SK-N-SH treated with all-trans-retinoic acid at 6 μM for 48 hours (cell line): ENCODE measurements at regions not wholly inside any gene's neighbourhood (a gene's known extent, or its start where the extent isn't known, plus 50 kb on each side); places are given as distances from the start of the nearest gene placed in this dataset.
A peak's percentile ranks its signal among the peaks of the same experiment; 100 is the strongest.

Source experiments
- ATAC-seq: fragments of 200-7000 bp; cut with Tn5 transposase; 3 replicates; pipeline ENCODE4 v1.9.1; 2020; ENCODE audit warnings: mild to moderate bottlenecking, moderate library complexity
- BACH2 ChIP-seq: fragments of 250-450 bp; sonication (Bioruptor Pico); IDR thresholded peaks from 2 replicates; pipeline ENCODE4 v1.9.0; 2021; ENCODE audit warnings: mild to moderate bottlenecking, borderline replicate concordance
- CSDC2 ChIP-seq: fragments of 250-450 bp; sonication (Bioruptor Pico); IDR thresholded peaks from 2 replicates; pipeline ENCODE4 v1.5.0; 2020; ENCODE audit warnings: mild to moderate bottlenecking, moderate library complexity
- CSRNP3 ChIP-seq: fragments of 250-450 bp; sonication (Bioruptor Pico); IDR thresholded peaks from 2 replicates; pipeline ENCODE4 v1.5.1; 2021; ENCODE audit warnings: mild to moderate bottlenecking, moderate library complexity
- GLIS3 ChIP-seq: fragments of 250-450 bp; sonication (Bioruptor Pico); IDR thresholded peaks from 2 replicates; pipeline ENCODE4 v1.5.0; 2020; ENCODE audit warnings: mild to moderate bottlenecking, moderate library complexity
- ISL1 ChIP-seq: fragments of 250-450 bp; sonication (Bioruptor Pico); IDR thresholded peaks from 2 replicates; pipeline ENCODE4 v2.1.2; 2022; ENCODE audit warnings: mild to moderate bottlenecking, moderate library complexity
- OSR1 ChIP-seq: fragments of 250-450 bp; sonication (Bioruptor Pico); IDR thresholded peaks from 2 replicates; pipeline ENCODE4 v1.8.0; 2022; ENCODE audit warnings: moderate library complexity, mild to moderate bottlenecking, inconsistent platforms
- PATZ1 ChIP-seq: fragments of 250-450 bp; sonication (Bioruptor Pico); IDR thresholded peaks from 2 replicates; pipeline ENCODE4 v1.8.0; 2020; ENCODE audit warnings: mild to moderate bottlenecking, moderate library complexity, borderline replicate concordance
- POU6F1 ChIP-seq: fragments of 250-450 bp; sonication (Bioruptor Pico); IDR thresholded peaks from 2 replicates; pipeline ENCODE4 v1.8.0; 2021; ENCODE audit warnings: low read depth, mild to moderate bottlenecking, moderate library complexity, borderline replicate concordance
- PPARA ChIP-seq: fragments of 250-450 bp; sonication (Bioruptor Pico); IDR thresholded peaks from 2 replicates; pipeline ENCODE4 v1.5.0; 2020; ENCODE audit warnings: mild to moderate bottlenecking, borderline replicate concordance
- RARB ChIP-seq: fragments of 250-450 bp; sonication (Bioruptor Pico); IDR thresholded peaks from 2 replicates; pipeline ENCODE4 v1.8.0; 2021; ENCODE audit warnings: mild to moderate bottlenecking, moderate library complexity
- SNAI2 ChIP-seq: fragments of 250-450 bp; sonication (Bioruptor Pico); IDR thresholded peaks from 2 replicates; pipeline ENCODE4 v1.5.0; 2020; ENCODE audit warnings: mild to moderate bottlenecking, moderate library complexity
- TOX ChIP-seq: fragments of 250-450 bp; sonication (Bioruptor Pico); IDR thresholded peaks from 2 replicates; pipeline ENCODE4 v1.8.0; 2021; ENCODE audit warnings: mild to moderate bottlenecking, moderate library complexity, borderline replicate concordance
- TSHZ2 ChIP-seq: fragments of 250-450 bp; sonication (Bioruptor Pico); IDR thresholded peaks from 2 replicates; pipeline ENCODE4 v1.5.0; 2020; ENCODE audit warnings: mild to moderate bottlenecking, moderate library complexity
- ZFP3 ChIP-seq: fragments of 250-450 bp; sonication (Bioruptor Pico); IDR thresholded peaks from 2 replicates; pipeline ENCODE4 v1.5.0; 2020; ENCODE audit warnings: mild to moderate bottlenecking, moderate library complexity
- ZFP30 ChIP-seq: fragments of 450-650 bp; formaldehyde crosslinking; IDR thresholded peaks from 2 replicates; pipeline ENCODE4 v1.5.0; 2022; ENCODE audit warnings: mild to moderate bottlenecking, moderate library complexity
- ZNF565 ChIP-seq: fragments of 450-650 bp; formaldehyde crosslinking; conservative IDR thresholded peaks from 2 replicates; pipeline ENCODE4 v1.5.0; 2020; ENCODE audit warnings: low read depth, mild to moderate bottlenecking, moderate library complexity
- ZNF70 ChIP-seq: fragments of 450-650 bp; formaldehyde crosslinking; IDR thresholded peaks from 2 replicates; pipeline ENCODE4 v1.5.0; 2020; ENCODE audit warnings: mild to moderate bottlenecking, moderate library complexity
- ZNF8 ChIP-seq: fragments of 450-650 bp; formaldehyde crosslinking; IDR thresholded peaks from 2 replicates; pipeline ENCODE4 v1.5.0; 2020; ENCODE audit warnings: mild to moderate bottlenecking, moderate library complexity

GRCh38 chrX:69024931-69025330 is 140.3 kb downstream of the PJA1 start:
- TF ChIP-seq PPARA (CRISPR knock-in tag) (no peak), ISL1 (CRISPR knock-in tag) (peak; percentile 47; the same call in 1 of the 2 replicates)
- TF ChIP-seq, all 23 proteins: peak for 1
- ATAC-seq = peak; percentile 95

- TF ChIP-seq TSHZ2 (no peak), CSDC2 (no peak), POU6F1 (CRISPR knock-in tag) (no peak), GLIS3 (no peak)
- peak; percentile 45 for ATAC-seq
These were observed 141.0 kb downstream of the PJA1 start for GRCh38 chrX:69024161-69024736.

GRCh38 chrX:69022430-69022829 is 142.8 kb downstream of the PJA1 start:
- TF ChIP-seq ZFP3 (no peak), ISL1 (CRISPR knock-in tag) (no peak), PPARA (CRISPR knock-in tag) (no peak), OSR1 (CRISPR knock-in tag) (no peak), CSRNP3 (CRISPR knock-in tag) (no peak), ZNF565 (CRISPR knock-in tag) (no peak), CSDC2 (no peak)
- TF ChIP-seq, all 23 proteins: peak for 0
- no peak for ATAC-seq

- no peak for TF ChIP-seq TOX (CRISPR knock-in tag)
- TF ChIP-seq PPARA (CRISPR knock-in tag) = no peak
- TF ChIP-seq SNAI2 (CRISPR knock-in tag) = no peak
- no peak for TF ChIP-seq ZNF8
- no peak for ATAC-seq
These were observed 143.9 kb downstream of the PJA1 start for GRCh38 chrX:69021141-69021960.

GRCh38 chrX:69020316-69020715 is 144.9 kb downstream of the PJA1 start:
- ATAC-seq = no peak
- TF ChIP-seq GLIS3 = no peak
- TF ChIP-seq RARB (CRISPR knock-in tag) = no peak
- no peak for TF ChIP-seq SNAI2 (CRISPR knock-in tag)
- TF ChIP-seq POU6F1 (CRISPR knock-in tag) = no peak
- TF ChIP-seq ZFP3 = no peak
- no peak for TF ChIP-seq PATZ1 (CRISPR knock-in tag)
- no peak for TF ChIP-seq TSHZ2
- TF ChIP-seq ZFP30 (CRISPR knock-in tag) = no peak
- TF ChIP-seq TOX (CRISPR knock-in tag) = no peak
- no peak for TF ChIP-seq ZNF70 (CRISPR knock-in tag)
- TF ChIP-seq OSR1 (CRISPR knock-in tag) = no peak
- TF ChIP-seq BACH2 (CRISPR knock-in tag) = no peak
- TF ChIP-seq CSRNP3 (CRISPR knock-in tag) = no peak
